CD4-positive, alpha-beta T cell treated with Interferon gamma for 1 hour (primary cell): ENCODE measurements at regions not wholly inside any gene's neighbourhood (a gene's known extent, or its start where the extent isn't known, plus 50 kb on each side); places are given as distances from the start of the nearest gene placed in this dataset.
"Not testable (repeated sequence)": the region's sequence is repeated elsewhere in the genome, so short reads cannot be mapped to it uniquely, and the experiment has no call there.

Experiments used
- DNase-seq: peaks from one replicate; pipeline ENCODE4 v3.0.0-alpha.2; 2020

DNA sequence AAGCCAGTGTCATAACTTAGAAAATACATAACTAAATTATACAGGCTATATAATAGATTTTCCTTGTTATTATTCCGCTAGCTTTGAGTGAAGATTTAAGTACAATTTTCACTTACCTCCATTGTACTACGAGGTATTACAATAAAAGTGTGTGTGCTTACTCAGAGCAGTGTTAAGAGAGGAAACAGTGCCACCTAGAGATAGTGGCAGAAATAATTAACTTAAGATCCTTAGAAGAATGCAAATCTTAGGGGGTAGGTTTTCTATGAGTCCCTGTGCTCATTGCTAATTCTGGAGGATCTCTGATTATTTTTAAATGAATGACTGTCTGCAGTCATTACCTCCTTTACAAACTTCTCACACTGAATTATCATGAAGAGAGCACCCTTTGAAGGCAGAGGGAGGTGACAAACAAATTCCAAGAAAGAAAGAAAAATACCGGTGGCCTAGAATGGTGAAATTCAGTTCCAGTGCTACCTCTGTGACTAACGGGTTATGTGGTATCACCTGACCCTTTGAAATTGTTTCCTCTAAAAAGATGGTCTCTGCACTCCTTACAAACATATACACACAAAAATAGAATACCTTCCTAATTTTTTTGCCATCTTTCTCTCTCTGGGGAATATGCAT is 379.8 kb downstream of the TRIM36 start:
- no peak for DNase-seq

DNA sequence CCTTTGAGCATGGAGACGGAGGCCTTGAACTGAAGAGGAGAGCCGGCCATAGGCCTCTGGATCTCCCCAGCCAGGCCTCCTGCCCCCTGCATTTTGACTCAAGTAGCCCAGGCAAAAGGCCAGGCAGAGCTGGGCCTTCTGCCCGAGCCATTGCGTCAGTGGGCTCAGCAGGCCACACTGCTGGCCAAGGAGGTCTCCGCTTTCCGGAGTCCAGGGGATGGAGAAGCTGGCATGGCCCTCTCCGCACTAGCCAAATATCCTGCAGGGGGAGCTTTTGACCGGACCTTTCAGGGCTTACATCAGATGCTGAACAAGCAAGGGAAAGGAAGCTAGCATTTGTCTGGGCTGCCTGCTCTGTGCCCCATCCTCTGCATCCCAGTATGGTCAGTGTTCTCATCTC is 386.8 kb downstream of the TRIM36 start:
- DNase-seq: no peak

DNA sequence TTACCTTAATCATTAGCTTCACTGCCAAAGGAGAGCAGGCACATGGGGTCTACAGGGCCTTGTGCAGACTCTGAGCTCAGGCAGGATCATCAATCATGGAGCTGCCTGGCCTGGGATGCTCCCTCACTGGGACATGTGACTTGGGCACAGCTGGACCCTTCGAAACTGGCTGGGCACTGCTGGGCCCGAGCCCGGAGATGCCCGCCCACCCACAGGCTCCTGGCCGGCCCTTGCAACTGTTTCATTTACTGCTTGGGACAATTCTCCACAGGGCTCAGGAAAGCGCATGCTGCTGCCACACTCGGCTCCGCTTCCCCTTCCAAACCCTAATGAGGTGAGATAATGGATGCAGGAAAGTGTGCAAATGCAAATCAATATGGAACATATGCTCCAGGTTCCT is 387.5 kb downstream of the TRIM36 start:
- no peak for DNase-seq

DNA sequence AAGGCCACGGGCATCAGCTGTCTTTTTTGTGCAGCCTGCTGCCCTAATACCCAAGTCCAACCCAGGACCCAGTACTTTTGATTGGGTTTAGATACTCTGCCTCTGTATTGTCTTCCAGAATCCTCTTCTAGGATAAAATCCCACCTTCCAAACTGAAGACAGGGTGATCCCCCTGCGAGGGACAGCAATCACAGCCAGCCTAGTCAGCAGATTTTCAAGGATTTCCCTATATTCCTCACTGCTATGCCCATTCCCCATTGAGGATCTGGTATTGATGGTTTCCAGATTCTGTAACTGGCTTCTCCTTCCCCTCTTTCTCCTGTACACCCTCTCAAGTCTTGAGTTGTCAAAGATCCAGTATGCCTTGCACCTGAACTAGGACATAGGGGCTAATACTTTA is 389.4 kb downstream of the TRIM36 start:
- DNase-seq: no peak

DNA sequence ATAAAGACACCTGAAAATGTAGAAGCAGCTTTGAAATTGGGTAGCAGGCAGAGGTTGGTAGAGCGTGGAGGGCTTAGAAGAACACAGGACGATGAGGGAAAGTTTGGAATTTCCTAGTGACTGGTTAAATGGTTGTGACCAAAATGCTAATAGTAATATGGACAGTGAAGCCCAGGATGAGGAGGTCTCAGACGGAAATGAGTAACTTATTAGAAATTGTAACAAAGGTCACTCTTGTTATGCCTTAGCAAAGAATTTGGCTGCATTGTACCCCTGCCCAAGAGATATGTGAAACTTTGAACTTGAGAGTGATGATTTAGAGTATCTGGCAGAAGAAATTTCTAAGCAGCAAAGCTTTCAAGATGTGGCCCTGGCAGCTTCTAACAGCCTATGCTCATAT is 382.5 kb downstream of the KCNN2 start:
- DNase-seq: no peak

DNA sequence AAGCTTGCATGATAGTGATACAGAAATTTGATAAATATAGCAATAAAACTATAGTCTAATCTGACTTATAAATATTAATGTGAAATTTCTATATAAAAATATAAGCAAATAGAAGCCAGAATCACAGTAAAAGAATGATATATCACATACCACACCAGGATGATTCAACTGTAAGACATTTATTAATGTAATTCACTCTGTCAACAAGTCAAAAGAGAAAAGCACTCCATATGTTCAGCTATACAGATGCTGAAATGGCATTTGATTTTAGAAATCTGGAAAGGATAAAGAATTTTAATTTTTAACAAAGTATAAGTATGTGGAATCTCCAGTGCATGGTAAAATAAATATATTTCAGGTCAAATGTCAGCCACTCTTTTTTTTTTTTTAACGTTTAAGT is 372.4 kb downstream of the KCNN2 start:
- DNase-seq: no peak

DNA sequence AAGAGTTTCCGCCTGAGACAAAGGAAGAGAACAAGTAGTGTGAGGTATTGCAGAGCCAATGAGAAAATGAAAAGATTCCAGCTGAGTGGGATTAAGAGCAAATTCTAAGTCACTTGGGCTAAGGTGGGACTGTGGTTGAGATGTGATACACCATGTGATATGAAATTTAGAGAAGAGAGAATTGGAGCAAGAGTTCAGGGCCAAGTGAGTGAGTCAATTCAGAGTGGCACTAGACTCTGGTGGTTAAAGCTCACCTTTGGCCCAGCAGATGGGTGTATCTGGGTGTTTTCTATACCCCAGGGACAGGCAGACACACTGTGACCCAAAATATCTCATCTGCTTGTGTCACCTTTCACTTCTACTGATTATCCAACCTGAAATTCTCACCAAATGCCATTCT is 368.1 kb downstream of the KCNN2 start:
- DNase-seq: no peak

DNA sequence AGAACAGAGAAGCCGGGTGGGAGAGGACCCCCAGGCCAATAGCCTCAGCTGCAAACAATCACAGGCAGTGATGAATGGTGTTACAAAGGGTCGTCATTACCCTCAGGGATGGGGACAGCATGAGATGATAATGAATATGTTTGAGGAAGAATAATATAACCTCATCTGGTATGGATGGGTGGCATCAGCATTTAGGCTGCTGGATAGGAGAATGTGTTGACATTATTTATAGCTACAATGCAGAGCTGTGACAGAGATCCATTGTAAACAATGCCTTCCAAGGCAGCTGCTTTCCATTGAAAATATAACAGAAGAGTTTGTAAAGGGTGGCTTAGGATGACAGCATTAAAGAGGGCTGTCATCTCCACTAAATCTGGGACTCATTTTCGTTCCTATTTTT is 365.5 kb downstream of the KCNN2 start:
- no peak for DNase-seq

DNA sequence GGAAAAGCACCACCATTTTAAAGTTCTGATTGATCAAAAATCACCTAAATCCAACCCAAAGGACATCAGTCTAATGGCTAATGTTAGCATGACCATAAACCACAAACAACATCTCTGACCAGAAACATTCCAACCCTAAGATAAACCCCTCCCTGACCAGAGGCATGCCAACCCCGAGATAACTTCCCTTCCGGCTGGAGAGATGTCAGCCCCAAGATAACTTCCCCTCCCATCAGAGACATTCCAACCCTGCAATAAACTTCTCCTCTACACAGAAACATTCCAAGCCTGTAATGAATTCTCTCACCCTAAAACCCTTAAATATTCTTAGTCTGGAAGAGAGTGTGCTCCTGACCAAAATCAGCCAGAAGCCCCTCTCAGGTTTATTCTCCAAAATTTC is 364.3 kb downstream of the KCNN2 start:
- DNase-seq: no peak

DNA sequence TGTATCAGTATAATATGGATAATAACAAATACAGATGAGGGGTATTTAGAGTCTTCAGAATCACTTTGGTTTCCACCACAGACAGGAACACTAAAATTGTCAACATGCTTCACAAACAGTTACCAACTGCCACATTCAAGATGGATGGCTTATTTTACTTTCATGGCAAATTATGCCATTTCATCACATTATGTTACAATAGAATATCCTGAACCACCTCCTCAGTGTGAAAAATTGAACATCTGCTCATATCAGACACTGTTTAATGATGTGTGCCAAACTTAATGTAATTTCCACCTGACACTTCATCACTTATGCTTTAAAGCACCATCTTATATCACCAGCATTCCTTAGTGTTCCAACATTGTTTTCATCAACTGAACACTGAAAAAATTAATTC is 357.4 kb downstream of the KCNN2 start:
- no peak for DNase-seq

DNA sequence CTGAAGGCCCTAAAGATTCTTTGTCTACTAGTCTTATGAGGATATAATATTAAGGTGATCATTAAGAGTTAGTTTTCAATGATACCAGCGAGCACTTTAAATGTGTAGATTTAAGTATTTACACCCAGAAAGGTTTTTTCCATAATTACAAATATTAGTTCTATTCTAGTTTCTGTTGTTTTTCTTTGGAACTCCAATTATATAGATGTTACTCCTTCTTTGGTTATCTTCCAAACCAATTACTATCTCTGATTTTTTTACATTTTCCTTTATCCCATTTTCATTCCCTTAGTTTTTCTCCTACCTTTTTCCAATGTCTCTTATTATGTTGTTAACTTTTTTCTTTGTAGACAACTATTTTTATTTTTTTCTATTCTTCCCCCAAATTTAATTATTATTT is 355.1 kb downstream of the KCNN2 start:
- DNase-seq: no peak

DNA sequence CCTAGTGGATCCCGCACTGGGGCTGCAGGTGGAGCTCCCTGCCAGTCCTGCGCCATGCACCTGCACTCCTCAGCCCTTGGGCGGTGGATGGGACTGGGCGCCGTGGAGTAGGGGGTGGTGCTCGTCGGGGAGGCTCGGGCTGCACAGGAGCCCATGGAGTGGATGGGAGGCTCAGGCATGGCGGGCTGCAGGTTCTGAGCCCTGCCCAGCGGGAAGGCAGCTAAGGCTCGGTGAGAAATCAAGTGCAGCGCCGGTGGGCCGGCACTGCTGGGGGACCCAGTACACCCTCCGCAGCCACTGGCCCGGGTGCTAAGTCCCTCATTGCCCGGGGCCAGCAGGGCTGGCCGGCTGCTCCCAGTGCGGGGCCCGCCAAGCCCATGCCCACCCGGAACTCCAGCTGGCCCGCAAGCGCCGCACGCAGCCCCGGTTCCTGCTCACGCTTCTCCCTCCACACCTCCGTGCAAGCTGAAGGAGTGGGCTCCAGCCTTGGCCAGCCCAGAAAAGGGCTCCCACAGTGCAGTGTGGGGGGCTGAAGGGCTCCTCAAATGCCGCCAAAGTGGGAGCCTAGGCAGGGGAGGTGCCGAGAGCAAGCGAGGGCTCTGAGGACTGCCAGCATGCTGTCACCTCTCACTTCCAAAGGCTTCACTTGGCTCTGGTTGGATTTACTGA is 342.5 kb downstream of the KCNN2 start:
- not testable (repeated sequence) for DNase-seq

DNA sequence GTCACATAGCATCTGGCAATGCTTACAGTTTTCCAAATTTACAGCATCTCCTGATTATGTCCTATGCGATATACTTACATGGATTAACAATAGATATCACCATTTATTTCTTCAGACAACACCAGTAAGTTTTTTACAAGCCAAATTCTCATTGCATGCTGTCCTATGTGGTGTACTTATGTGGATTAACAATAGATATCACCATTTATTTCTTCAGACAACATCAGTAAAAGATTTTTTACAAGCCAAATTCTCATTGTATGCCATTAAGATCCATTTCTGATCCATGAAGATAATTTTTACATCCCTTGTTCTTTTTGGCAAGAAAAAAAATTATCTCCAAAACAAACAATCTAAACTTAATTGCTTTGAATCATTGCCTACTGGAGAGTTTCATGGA is 340.9 kb downstream of the KCNN2 start:
- no peak for DNase-seq

DNA sequence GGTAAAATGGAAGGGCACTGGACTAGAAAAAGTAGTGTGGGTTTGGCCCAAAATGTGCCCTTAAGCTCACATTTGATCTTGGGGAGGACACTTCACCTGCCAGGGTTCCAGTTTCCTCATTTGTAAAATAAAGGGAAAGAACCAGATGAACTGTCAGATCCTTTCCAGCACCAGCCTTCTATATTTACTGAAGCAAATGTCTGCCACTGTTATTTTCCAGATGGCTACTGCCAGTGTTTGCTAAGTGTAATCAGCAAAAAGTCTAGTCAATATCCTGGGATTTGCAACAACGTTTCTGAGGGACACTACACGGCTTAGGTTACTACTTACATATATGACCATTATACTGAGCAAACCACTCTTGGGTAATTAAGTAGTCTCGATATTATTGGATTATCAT is 340.3 kb downstream of the KCNN2 start:
- DNase-seq: no peak

DNA sequence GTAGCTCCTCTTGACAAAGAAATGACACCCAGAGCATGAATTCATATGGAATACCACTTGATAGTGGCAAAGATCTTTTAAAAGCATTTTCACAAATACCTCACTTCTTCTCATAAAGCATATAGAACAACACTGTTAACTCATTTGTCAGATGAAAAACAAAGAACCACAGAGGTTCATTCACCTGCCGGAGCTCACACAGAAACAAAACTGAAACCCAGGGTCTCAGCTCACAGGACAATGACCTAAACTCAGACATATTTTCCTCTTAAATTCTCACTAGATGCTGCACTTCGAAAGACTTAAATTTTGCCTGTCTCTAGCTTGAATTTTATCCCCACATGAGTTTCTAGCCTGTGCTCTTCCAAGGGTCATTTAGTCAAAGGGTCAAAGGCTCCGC is 339.0 kb downstream of the KCNN2 start:
- DNase-seq: no peak

DNA sequence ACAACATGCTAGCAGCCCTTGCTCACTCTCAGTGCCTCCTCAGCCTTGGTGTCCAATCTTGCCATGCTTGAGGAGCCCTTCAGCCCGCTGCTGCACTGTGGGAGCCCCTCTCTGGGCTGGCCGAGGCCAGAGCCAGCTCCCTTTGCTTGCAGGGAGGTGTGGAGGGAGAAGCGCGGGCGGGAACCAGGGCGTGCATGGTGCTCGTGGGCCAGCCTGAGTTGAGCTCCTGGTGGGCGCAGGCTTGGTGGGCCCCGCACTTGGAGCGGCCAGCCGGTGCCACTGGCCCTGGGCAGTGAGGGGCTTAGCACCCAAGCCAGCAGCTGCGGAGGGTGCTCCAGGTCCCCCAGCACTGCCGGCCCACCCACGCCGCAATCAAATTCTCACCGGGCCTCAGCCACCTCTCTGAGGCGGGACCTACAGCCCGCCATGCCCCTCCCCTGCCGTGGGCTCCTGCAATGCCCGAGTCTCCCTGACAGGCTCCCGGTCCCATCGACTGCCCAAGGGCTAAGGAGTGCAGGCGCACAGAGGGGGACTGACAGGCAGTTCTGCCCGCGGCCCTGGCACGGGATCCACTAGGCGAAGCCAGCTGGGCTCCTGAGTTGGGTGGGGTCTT is 333.5 kb downstream of the KCNN2 start:
- no peak for DNase-seq

DNA sequence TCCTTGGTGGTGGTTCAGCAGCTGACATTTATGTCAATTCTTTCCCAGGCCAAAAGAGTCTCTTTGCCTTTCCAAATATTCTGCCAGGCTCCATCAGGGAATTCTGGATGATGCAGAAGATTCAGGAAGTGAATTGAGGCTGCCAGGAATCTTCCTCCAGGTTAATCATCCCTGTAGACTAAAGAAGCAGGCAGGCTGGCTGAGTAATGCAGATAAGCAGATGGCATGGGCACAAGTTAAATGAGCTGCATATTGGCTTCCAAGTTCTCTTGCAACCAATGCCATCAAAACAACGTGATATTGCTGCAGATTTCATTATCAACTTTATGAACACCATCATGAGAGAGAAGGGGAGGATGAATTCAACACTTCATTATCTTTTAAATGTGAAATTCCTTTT is 324.5 kb downstream of the KCNN2 start:
- DNase-seq: no peak

DNA sequence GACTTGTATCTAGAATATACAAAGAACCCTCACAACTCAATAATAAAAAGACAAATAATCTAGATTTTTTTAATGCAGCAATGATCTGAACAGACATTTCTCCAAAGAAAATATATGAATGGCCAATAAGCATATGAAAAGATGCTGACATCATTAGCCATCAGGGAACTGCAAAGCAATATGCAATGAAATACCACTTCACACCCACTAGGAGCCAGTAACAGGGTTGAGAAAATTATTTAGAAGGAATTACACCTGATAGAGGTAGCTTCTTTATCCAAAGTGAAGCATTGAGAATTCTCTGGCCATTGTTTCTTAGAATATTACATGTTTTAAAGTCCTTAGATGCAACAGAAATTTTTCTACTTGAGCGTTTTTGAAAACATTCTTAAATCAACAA is 316.9 kb downstream of the KCNN2 start:
- DNase-seq: no peak

DNA sequence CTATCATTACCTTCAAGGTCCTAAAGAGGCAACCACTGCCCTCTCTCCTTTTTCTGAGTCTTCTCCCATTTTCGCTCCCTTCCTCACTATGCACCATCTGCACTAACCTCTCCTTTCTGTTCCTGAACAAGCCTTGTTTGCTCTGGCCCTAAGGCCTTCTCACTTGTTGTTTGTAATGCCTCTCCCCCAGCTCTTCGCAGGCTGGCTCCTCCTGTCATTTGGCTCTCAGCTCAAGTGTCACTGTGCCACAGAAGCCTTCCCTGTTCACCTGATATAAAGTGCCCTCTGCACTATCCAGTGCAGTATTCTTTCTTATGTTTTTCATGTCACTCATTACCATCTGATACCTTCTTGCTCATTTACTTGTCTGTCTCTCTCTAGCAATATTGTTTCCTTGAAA is 303.7 kb downstream of the KCNN2 start:
- DNase-seq: no peak

DNA sequence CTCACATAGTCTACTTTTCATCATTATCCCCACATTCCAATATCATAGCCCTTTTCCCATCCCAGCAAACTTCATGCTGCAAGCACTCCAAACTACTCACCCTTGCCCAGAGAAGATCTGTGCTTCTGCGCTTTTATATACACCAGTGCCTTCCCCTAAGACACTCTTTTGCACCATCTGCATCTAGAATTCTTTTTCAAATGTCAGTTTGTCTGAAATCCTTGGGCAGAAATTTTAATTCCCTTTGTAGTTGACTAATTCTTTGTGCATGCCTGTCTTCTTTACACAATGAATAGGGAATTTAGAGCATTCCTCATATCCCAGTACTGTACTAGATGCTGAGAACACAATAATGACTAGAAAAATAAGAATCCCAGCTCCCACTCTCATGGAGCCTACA is 298.9 kb downstream of the KCNN2 start:
- no peak for DNase-seq

DNA sequence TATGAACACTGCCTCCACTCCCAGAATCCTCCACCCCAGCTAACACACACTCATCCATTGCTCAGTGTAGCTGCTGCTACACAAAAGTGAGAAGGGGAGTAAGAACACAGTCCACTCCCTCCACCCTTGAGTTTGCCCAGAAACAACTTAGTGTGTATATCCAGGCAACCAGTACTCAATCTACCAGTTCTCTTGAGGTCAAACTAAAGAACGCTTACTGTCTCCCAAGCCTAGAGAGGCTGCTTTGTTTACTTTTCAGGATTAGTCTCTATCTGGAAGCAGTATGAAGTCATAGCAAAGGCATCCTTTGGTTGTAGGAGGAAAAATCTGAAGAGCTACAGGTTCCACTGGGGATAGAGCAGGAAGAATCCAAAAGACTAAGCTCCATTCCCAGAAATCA is 296.3 kb downstream of the KCNN2 start:
- DNase-seq: no peak

DNA sequence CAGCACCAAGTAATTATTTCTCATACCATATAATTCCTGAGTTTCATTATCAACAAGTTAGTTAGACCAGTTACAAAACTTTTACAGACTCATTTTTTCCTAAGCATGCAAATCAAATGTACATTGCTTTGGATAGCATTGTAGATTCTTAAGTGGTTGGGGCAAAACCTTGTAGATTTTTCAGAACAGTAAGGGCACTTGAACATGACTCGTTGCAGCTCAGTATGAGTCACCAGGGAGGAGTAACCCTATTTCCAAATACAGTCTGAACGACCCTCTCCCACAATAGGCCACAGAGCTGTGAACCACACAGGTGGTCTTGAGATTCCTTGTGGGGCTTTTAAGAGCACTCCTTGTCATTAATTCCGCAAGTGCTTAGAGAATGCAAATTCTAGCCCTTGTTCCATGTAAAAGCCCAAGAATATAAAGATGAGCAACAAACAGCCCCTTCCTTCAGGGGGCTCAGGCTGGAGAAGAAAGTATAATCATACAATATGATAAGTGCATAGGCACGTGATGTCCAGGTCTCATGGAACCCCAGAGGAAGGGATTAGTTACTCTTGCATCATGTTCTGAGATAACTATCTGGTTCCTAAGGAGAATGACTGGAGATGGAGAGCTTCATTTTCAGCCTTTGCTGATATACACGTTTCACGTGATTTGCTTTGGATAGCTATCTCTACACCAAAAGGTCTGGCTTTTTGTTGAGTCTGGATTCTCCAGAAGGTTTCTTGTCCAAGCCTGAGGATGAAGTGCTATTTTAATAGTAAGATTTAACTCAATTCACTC is 295.7 kb downstream of the KCNN2 start:
- DNase-seq: no peak

DNA sequence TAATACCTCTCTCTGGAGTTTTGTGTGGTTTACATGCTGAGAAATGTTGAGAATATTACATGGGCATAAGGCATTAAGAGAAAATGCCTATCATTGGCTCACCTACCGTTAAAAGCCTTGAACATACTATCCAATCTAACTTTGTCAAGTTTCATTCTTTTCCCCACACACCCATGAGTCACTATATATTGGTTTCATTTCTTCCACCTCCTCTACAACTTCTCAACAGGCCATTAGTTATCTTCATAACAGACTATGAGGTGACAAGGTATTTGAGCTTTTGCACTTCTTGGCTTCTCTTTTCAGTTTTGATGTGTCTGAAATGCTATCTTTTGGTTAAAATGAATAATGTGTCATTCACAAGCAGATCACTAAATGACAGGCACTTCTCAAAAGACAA is 288.0 kb downstream of the KCNN2 start:
- DNase-seq: no peak

DNA sequence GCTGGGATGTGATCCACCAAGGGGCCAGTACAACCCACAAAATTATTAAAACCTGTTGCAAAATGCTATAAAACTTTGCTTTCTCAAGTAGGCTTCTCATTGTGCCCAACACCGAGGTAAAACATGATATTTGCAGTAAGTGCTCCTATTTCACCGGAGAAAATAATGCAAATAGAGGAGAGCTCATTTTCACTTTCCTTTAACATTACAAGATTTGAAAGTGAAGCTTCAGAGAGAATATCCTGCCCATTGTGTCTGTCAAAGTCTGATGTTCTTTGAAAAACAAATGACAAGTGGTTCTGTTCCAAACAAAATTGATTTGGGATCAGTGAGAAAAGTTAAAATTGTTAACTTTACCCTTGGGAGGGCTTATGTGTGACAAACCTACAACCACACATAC is 287.1 kb downstream of the KCNN2 start:
- DNase-seq: no peak
